Endothelial cell of umbilical vein (primary cell): ENCODE measurements at regions not wholly inside any gene's neighbourhood (a gene's known extent, or its start where the extent isn't known, plus 50 kb on each side); places are given as distances from the start of the nearest gene placed in this dataset.

Source experiments
- BruUV-seq: library from RNA; stranded (reverse); fragments of 400-500 nt; replicated peaks from 2 replicates; lab custom pipeline; 2021; lab: Mats Ljungman, UMichigan
- CTCF ChIA-PET: fragments of 300-600, 350-600 bp; sonication (Branson Sonifier 250); formaldehyde crosslinking; loops from one replicate; lab custom pipeline; 2021; ENCODE audit warnings: antibody characterized with exemption, inconsistent platforms; lab: Charles Lee
- POLR2A ChIA-PET: fragments of 300-600, 350-600 bp; sonication (Branson Sonifier 250); formaldehyde crosslinking; loops from one replicate; lab custom pipeline; 2021; ENCODE audit warnings: antibody characterized with exemption, inconsistent platforms; lab: Charles Lee
- DNase-seq: peaks from one replicate; pipeline ENCODE4 v3.0.0-alpha.2; 2011; ENCODE audit warnings: low read depth, low spot score
- FAIRE-seq: peaks from 2 replicates; lab custom pipeline; 2011; peaks lifted over from hg19 to GRCh38; lab: Jason Lieb, UNC
- H2AFZ ChIP-seq: 2 replicates; pipeline ENCODE4 v1.6.0; 2012; ENCODE audit warnings: low read depth, low read length, control low read depth, inconsistent platforms
- H3K27ac ChIP-seq: 2 replicates; pipeline ENCODE4 v1.5.1; 2011; ENCODE audit warnings: low read depth, mild to moderate bottlenecking, control low read depth, low read length, moderate library complexity; ENCODE audit not compliant: insufficient read depth
- H3K27me3 ChIP-seq, 2 experiments: 2 replicates each; pipeline versions ENCODE4 v1.6.0 to v1.6.1; 2011; ENCODE audit warnings: low read length in 2 of 2, mixed read lengths in 1 of 2; ENCODE audit not compliant: control insufficient read depth in 2 of 2, insufficient read depth in 2 of 2
- H3K36me3 ChIP-seq, 2 experiments: 2 replicates in 1 of 2; 3 replicates in 1 of 2; pipeline ENCODE4 v1.5.1; 2011; ENCODE audit warnings: low read length in 2 of 2, mild to moderate bottlenecking in 1 of 2, moderate library complexity in 1 of 2; ENCODE audit not compliant: control insufficient read depth in 2 of 2, insufficient read depth in 2 of 2; ENCODE audit errors: extremely low read depth in 1 of 2
- H3K4me1 ChIP-seq: 3 replicates; pipeline ENCODE4 v1.5.1; 2011; ENCODE audit warnings: mild to moderate bottlenecking, low read length; ENCODE audit not compliant: control insufficient read depth, insufficient read depth; ENCODE audit errors: extremely low read depth
- H3K4me2 ChIP-seq: 2 replicates; pipeline ENCODE4 v1.6.1; 2011; ENCODE audit warnings: low read length, control low read depth, mixed read lengths; ENCODE audit not compliant: insufficient read depth
- H3K4me3 ChIP-seq, 3 experiments: fragments of 200-600 bp in 1 of 3; sonication (generic), shearing (Covaris generic) in 1 of 3; replicated peaks in 1 of 3; 2 replicates each; pipeline ENCODE4 v1.5.1; 2011 to 2016; ENCODE audit warnings: control low read depth in 3 of 3, low read length in 3 of 3, mild to moderate bottlenecking in 2 of 3, inconsistent platforms in 1 of 3, low read depth in 1 of 3, moderate library complexity in 1 of 3; ENCODE audit not compliant: insufficient read depth in 1 of 3
- H3K79me2 ChIP-seq: 2 replicates; pipeline ENCODE4 v1.6.0; 2012; ENCODE audit warnings: low read length, inconsistent platforms; ENCODE audit not compliant: control insufficient read depth, insufficient read depth
- H3K9ac ChIP-seq: replicated peaks from 2 replicates; pipeline ENCODE3; 2011; ENCODE audit warnings: low read length, control low read depth; ENCODE audit not compliant: insufficient read depth; ENCODE audit errors: extremely low read depth
- H3K9me1 ChIP-seq: replicated peaks from 3 replicates; pipeline ENCODE4 v1.6.0; 2011; ENCODE audit warnings: mild to moderate bottlenecking, low read length; ENCODE audit not compliant: control insufficient read depth, insufficient read depth; ENCODE audit errors: extremely low read depth
- H3K9me3 ChIP-seq: replicated peaks from 2 replicates; pipeline ENCODE4 v1.5.1; 2012; ENCODE audit warnings: low read length, inconsistent platforms; ENCODE audit not compliant: control insufficient read depth, insufficient read depth
- H4K20me1 ChIP-seq: replicated peaks from 2 replicates; pipeline ENCODE3; 2011; ENCODE audit warnings: mild to moderate bottlenecking, low read length; ENCODE audit not compliant: control insufficient read depth, insufficient read depth; ENCODE audit errors: extremely low read depth
- EZH2 ChIP-seq: IDR thresholded peaks from 2 replicates; pipeline ENCODE4 v1.6.1; 2012; ENCODE audit warnings: borderline replicate concordance, low read depth, mild to moderate bottlenecking, moderate library complexity, low read length, inconsistent platforms; ENCODE audit not compliant: severe bottlenecking
- FOS ChIP-seq: IDR thresholded peaks from 2 replicates; pipeline ENCODE4 v1.6.1; 2011; ENCODE audit warnings: mild to moderate bottlenecking, low read length, moderate library complexity, borderline replicate concordance; ENCODE audit not compliant: insufficient read depth
- dilution Hi-C: fragments of 300-500 bp; cut with MboI; formaldehyde crosslinking; loops from one replicate; pipeline ENCODE4 v1.15.0; 2019; ENCODE audit warnings: low sequenced_read_pairs; ENCODE audit not compliant: extremely low pct_ligation_motif_present
- intact Hi-C: fragments of 100-400 bp; cut with micrococcal nuclease; formaldehyde crosslinking; loops from one replicate; pipeline ENCODE4 v1.10.0; 2022

DNA sequence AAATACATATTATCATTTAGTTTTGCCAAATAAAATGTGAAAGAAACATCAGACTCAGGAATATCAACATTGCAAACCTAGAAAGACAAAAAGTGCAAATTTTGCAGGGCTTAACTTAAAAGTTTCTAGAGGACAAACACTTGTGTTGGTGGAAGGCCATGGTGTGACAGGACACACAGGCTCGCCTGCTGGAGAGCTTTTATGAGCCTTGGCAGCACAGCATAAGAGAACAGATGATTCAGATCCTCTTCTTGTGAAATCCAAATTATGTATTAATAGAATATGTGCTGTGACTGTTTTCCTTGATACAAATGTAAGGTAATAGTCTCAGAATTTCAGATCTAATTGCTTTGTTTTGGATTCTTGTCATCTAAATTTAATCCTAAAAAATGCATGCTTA, 72.9 kb upstream of the ABCB5 start:
- no TSS peak for BruUV-seq
- TF ChIP-seq FOS (peak; percentile 23), EZH2 (no peak)
- CTCF ChIA-PET, result interaction anchor here (1.0 to 1.1 kb wide), 3 partner anchors 11 to 56 kb away, joined by 4 to 5 read pairs (median 4); no protein-coding TSS in a partner anchor
- Histone ChIP-seq H3K27me3 (no peaks in the 10 kb centered on the region), H3K79me2 (no peaks in the 10 kb centered on the region), H3K9ac (no peak overlapping the region), H3K4me2 (no peak overlapping the region), H2AFZ (no peak overlapping the region), H4K20me1 (no peaks in the 10 kb centered on the region), H3K9me1 (no peaks in the 10 kb centered on the region), H3K4me3 (no peak overlapping the region), H3K4me1 (peaks cover 14% of the 10 kb centered on the region), H3K9me3 (no peaks in the 10 kb centered on the region), H3K27ac (no peak overlapping the region), H3K36me3 (no peaks in the 10 kb centered on the region)
- POLR2A ChIA-PET, result no interaction called here
- no peak for FAIRE-seq
- intact Hi-C loops (no loop called here), dilution Hi-C loops (no loop called here)
- peak; percentile 60 for DNase-seq

DNA sequence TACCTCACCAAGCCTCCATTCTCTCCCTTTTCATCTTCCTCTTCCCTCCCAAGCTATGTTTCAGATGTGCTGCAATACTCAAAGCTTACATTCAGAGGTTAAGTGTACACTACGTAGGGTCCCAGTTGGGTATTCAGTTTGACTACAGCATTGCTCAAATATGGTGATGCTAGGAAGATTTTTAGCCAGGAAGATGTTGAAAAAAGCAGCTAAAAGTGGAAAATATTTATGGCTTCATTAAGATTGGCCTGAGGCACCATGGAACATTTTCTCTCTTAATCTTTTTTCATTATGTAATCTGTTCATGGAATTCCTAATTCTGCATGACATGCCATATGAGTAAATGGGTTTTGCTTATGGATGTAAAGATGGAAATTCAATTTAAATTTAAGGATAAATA, 72.0 kb upstream of the ABCB5 start:
- H4K20me1 ChIP-seq, result no peaks in the 10 kb centered on the region
- H3K36me3 ChIP-seq, result no peaks in the 10 kb centered on the region
- no TSS peak for BruUV-seq
- intact Hi-C loops (no loop called here), dilution Hi-C loops (no loop called here)
- TF ChIP-seq EZH2, result no peak
- DNase-seq (no peak), FAIRE-seq (no peak)
- CTCF ChIA-PET, result no interaction called here
- no peak overlapping the region for H3K27ac ChIP-seq
- POLR2A ChIA-PET, result no interaction called here
- H3K79me2 ChIP-seq, result no peaks in the 10 kb centered on the region
- H3K9me1 ChIP-seq, result no peaks in the 10 kb centered on the region
- H3K9me3 ChIP-seq, result no peaks in the 10 kb centered on the region
- H3K4me2 ChIP-seq, result no peak overlapping the region
- H3K4me1 ChIP-seq, result peaks cover 14% of the 10 kb centered on the region
- no peak overlapping the region for H3K9ac ChIP-seq
- no peak overlapping the region for H3K4me3 ChIP-seq
- H3K27me3 ChIP-seq, result no peaks in the 10 kb centered on the region
- H2AFZ ChIP-seq, result no peak overlapping the region
